Common myeloid progenitor, CD34-positive (primary cell): ENCODE measurements at regions not wholly inside any gene's neighbourhood (a gene's known extent, or its start where the extent isn't known, plus 50 kb on each side); places are given as distances from the start of the nearest gene placed in this dataset.
"Not testable (repeated sequence)": the region's sequence is repeated elsewhere in the genome, so short reads cannot be mapped to it uniquely, and the experiment has no call there.

Source experiments
- CTCF ChIA-PET: fragments of 350-600 bp; sonication (Branson Sonifier 250); formaldehyde crosslinking; loops from one replicate; lab custom pipeline; 2021; ENCODE audit warnings: antibody characterized with exemption; lab: Charles Lee
- POLR2A ChIA-PET: fragments of 350-600 bp; sonication (Branson Sonifier 250); formaldehyde crosslinking; loops from one replicate; lab custom pipeline; 2021; ENCODE audit warnings: antibody characterized with exemption; lab: Charles Lee
- DNase-seq, 3 donors: peaks; one replicate each; pipeline versions ENCODE4 v3.0.0 to v3.0.0-alpha.2; 2013
- H3K27ac ChIP-seq, 2 experiments: 1 replicate in 1 of 2; 2 replicates in 1 of 2; pipeline ENCODE4 v1.7.0; 2013; ENCODE audit warnings: inconsistent platforms in 2 of 2, low read length in 2 of 2, mild to moderate bottlenecking in 2 of 2, low read depth in 1 of 2, moderate library complexity in 1 of 2; ENCODE audit not compliant: severe bottlenecking in 2 of 2, insufficient read depth in 1 of 2, poor library complexity in 1 of 2
- H3K27me3 ChIP-seq, 5 experiments: replicated peaks in 2 of 5; 1 replicate in 3 of 5; 2 replicates in 2 of 5; pipeline versions ENCODE4 v1.6.1 to v1.7.0; 2013; ENCODE audit warnings: low read length in 4 of 5, mild to moderate bottlenecking in 2 of 5, moderate library complexity in 2 of 5, inconsistent platforms in 1 of 5; ENCODE audit not compliant: insufficient read depth in 5 of 5, control insufficient read depth in 4 of 5
- H3K36me3 ChIP-seq, 4 experiments: 1 replicate in 2 of 4; 2 replicates in 2 of 4; pipeline versions ENCODE4 v1.6.1 to v1.7.0; 2013; ENCODE audit warnings: low read length in 3 of 4, control low read depth in 1 of 4, mild to moderate bottlenecking in 1 of 4; ENCODE audit not compliant: control insufficient read depth in 4 of 4, insufficient read depth in 4 of 4
- H3K4me1 ChIP-seq, 4 experiments: 1 replicate in 3 of 4; 2 replicates in 1 of 4; pipeline versions ENCODE4 v1.6.1 to v1.7.1; 2013; ENCODE audit warnings: low read length in 3 of 4, mild to moderate bottlenecking in 3 of 4, control low read depth in 1 of 4, inconsistent platforms in 1 of 4, moderate library complexity in 1 of 4; ENCODE audit not compliant: control insufficient read depth in 4 of 4, insufficient read depth in 4 of 4; ENCODE audit errors: control extremely low read depth in 1 of 4
- H3K4me3 ChIP-seq, 7 experiments: 1 replicate in 4 of 7; 2 replicates in 3 of 7; pipeline versions ENCODE4 v1.5.1 to v1.7.0; 2013; ENCODE audit warnings: mild to moderate bottlenecking in 7 of 7, low read length in 6 of 7, moderate library complexity in 6 of 7, inconsistent platforms in 2 of 7, low read depth in 2 of 7, control low read depth in 1 of 7; ENCODE audit not compliant: insufficient read depth in 4 of 7, control insufficient read depth in 1 of 7; ENCODE audit errors: extremely low read depth in 1 of 7
- H3K9me3 ChIP-seq, 5 experiments: 1 replicate in 4 of 5; 2 replicates in 1 of 5; pipeline versions ENCODE4 v1.6.1 to v1.7.1; 2013; ENCODE audit warnings: low read length in 4 of 5, mild to moderate bottlenecking in 2 of 5, inconsistent platforms in 1 of 5, low read depth in 1 of 5, moderate library complexity in 1 of 5; ENCODE audit not compliant: control insufficient read depth in 4 of 5, insufficient read depth in 2 of 5; ENCODE audit errors: control extremely low read depth in 1 of 5
- WGBS: methylation state at CpG from one replicate; pipeline ENCODE4 v1.1.5; 2013; ENCODE audit not compliant: insufficient coverage; 5-methylcytosine and 5-hydroxymethylcytosine counted together

DNA sequence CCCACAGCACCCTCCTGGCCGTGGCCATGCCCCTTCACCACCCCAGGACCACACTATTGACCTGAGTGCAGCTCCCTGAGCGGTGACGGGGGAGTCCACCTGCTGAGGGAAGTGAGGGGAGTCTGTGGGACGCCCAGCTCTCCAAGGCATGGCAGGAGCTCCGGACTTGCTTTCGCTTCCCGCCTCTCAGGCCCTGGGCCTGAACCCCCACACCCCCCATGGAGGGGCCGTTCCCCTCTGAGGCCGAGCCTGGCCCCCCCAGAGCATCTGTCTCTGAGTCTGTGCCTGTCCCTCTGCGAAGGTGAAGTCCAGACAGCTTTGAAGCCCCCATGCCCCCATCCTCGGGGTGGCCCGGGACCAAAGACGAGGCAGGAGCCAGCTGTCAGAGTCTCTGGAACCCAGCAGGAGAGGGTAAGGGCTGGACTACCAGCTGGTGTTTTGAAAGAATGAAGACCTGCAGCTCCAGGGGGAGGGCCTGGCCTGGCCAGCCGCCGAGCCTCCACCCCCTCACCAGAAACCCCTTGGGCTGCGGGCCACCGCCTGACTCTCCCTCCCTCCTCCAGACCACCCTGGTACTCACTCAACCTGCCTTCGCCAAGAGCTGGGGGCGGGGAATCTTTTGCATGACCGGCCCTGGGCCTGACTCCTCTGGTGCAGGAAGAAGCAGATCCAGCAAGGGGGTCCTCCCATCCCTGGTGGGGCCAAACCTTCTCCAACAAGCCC is 114.0 kb downstream of the PDGFA start:
- H3K36me3 ChIP-seq: no peaks in the 10 kb centered on the region
- 92% methylated on average over 10 of the region's 20 CpGs for WGBS
- H3K9me3 ChIP-seq: peaks cover 0 to 3% (median 2%) of the 10 kb centered on the region in 5 experiments
- CTCF ChIA-PET: no interaction called here
- DNase-seq: no peak
- H3K4me3 ChIP-seq: no peak overlapping the region
- H3K27ac ChIP-seq: no peak overlapping the region
- H3K27me3 ChIP-seq: peaks cover 0 to 2% (median 0%) of the 10 kb centered on the region in 5 experiments
- POLR2A ChIA-PET: no interaction called here
- no peaks in the 10 kb centered on the region for H3K4me1 ChIP-seq

DNA sequence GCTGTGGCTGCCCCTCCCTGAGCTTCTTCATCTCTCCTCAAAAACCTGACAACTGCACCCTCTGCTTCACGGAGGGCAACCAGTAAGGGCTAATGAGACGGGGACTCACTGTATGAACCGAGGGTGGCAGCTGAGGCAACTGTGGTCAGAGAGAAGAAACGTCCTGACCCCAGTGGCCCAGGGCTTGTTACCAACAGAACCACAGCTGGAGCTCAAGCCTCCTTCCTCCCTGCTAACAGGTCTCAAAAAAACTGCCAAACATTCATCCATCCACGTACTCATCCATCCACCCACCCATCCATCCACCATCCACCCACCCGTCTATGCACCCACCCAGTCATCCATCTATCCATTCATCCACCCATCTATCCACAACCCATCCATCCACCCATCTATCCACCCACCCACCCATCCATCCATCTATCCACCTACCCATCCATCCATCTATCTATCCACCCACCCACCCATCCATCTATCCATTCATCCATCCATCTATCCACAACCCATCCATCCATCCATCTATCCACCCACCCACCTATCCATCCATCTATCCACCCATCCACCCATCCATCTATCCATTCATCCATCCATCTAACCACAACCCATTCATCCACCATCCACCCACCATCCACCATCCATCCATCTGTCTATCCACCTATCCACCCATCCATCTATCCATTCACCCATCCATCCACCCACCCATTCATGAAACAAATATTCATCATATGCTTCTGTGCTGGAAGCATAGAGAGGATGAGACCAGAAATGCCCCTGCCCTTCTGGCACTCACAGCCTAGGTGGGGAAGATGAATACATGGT is 111.7 kb downstream of the PDGFA start:
- no peak for DNase-seq
- Histone ChIP-seq H3K36me3 (no peaks in the 10 kb centered on the region), H3K4me3 (no peak overlapping the region), H3K4me1 (no peaks in the 10 kb centered on the region), H3K9me3 (no peaks in the 10 kb centered on the region), H3K27me3 (peaks cover 0 to 2% (median 0%) of the 10 kb centered on the region in 5 experiments), H3K27ac (no peak overlapping the region)
- CTCF ChIA-PET: no interaction called here
- POLR2A ChIA-PET: no interaction called here
- 85% methylated on average over 5 of the region's 6 CpGs for whole genome bisulfite sequencing

DNA sequence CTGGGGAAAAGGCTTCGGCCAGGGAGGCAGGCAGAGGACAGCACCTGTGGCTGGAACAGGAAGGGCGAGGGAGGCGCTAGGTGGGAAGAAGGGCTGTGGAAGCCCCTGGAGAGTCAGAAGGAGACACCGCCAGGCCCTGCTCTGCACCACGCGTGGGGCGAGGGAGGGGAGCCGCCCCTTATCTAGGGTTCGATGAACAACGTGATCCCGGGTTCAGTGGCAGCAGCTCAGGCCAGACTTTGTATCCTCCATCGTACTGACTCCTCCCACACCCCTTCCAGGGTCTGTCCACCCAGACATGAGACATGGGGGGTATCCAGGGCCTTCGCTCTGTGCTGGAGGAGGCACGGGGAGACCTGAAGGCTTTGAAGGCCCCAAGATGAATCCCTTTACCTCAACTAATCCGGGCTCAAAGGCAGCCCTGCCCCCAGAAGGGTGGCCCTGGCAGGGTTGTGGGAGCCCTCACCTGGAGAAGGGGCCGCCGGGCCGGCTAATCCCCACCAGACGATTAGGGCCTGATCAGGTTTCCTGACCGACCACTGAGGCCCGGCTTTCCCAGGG is 110.8 kb downstream of the PDGFA start:
- no peak for DNase-seq
- no peaks in the 10 kb centered on the region for H3K36me3 ChIP-seq
- H3K27me3 ChIP-seq: peaks cover 0 to 2% (median 0%) of the 10 kb centered on the region in 5 experiments
- H3K27ac ChIP-seq: no peak overlapping the region
- no peaks in the 10 kb centered on the region for H3K4me1 ChIP-seq
- 95% methylated on average over 12 of the region's 21 CpGs for WGBS
- no peaks in the 10 kb centered on the region for H3K9me3 ChIP-seq
- no peak overlapping the region for H3K4me3 ChIP-seq
- POLR2A ChIA-PET: no interaction called here
- CTCF ChIA-PET: no interaction called here

DNA sequence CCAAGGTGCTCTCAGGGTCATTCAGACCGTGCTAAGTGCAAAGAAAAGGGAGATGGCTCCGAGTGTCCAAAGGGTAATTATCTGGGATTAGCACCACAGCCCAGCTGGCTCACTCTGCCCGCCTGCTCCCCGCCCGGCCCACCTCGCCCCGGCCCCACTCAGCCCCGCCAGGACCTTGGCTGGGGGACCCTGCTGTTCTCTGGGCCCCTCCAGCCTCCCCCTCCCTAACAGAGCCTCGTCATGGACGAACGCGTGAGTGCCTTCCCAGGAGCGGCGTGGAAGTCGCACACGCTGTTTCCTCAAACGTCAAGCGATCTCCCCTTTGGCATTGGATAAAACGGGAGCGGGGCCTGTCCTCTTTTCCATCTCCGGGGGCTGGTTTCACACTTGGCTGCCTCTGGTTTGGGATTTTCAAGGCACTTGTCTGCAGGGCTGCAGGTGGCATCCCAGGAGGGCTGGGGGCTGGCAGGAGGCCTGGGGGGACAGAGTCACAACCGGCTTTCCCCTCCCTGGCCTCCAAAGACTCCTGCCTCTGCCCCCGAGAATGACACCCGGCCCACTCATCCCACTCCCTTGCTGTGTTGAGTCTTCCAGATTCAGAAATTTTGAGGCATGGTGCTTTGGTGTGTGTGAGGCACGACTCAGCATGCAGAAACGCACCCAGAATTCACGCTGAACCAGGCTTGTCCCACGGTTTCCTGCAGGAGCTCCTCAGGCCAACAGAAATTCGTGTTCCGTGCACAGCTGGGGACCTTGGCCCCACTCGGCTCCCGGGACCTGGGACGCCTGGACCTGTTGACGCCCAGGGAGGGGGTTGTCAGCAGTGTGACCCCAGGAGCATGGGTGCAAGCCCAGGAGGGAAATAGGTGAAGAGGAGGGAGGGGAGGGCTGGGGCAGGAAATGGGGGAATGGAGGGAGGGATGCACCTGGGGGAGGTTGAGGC is 110.0 kb downstream of the PDGFA start:
- H3K9me3 ChIP-seq: no peaks in the 10 kb centered on the region
- 77% methylated on average over 25 of the region's 34 CpGs for WGBS
- H3K4me3 ChIP-seq: no peak overlapping the region
- CTCF ChIA-PET: no interaction called here
- no peak overlapping the region for H3K27ac ChIP-seq
- H3K36me3 ChIP-seq: no peaks in the 10 kb centered on the region
- no peak for DNase-seq
- POLR2A ChIA-PET: interaction anchor here (0.9 kb wide), 1 partner anchor 11 kb away, joined by 3 read pairs; no protein-coding TSS in a partner anchor
- peaks cover 0 to 2% (median 0%) of the 10 kb centered on the region in 5 experiments for H3K27me3 ChIP-seq
- H3K4me1 ChIP-seq: no peaks in the 10 kb centered on the region

DNA sequence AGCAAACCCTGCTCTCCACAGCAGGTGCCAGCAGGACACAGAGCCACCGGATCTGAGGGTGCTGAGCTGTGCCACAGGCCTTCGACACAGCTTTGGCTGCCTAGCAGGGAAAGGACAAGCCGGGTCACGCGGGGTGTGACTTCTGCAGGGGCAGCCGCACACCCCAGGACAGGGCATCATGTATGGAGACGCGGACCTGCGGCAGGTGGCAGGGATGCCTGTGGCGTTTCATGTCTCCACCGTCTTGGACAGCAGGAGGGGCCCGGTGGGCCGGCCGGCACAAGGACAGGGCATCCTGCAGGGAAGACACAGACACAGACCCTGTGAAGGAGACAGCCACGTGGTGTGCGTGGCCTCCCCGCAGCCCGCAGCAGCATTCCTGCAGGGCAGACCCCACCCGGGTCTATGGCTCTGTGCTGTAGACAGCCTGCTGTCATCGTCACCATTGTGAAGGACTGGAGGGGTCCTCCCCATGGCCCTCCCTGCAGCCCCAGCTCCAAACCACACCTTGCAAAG is 109.2 kb downstream of the PDGFA start:
- H3K36me3 ChIP-seq: no peaks in the 10 kb centered on the region
- no peaks in the 10 kb centered on the region for H3K4me1 ChIP-seq
- POLR2A ChIA-PET: interaction anchor here (0.9 kb wide), 1 partner anchor 12 kb away, joined by 3 read pairs; no protein-coding TSS in a partner anchor
- no peak overlapping the region for H3K4me3 ChIP-seq
- no peaks in the 10 kb centered on the region for H3K27me3 ChIP-seq
- 96% methylated on average over 18 of the region's 20 CpGs for WGBS
- no peaks in the 10 kb centered on the region for H3K9me3 ChIP-seq
- no peak for DNase-seq
- CTCF ChIA-PET: no interaction called here
- H3K27ac ChIP-seq: no peak overlapping the region

DNA sequence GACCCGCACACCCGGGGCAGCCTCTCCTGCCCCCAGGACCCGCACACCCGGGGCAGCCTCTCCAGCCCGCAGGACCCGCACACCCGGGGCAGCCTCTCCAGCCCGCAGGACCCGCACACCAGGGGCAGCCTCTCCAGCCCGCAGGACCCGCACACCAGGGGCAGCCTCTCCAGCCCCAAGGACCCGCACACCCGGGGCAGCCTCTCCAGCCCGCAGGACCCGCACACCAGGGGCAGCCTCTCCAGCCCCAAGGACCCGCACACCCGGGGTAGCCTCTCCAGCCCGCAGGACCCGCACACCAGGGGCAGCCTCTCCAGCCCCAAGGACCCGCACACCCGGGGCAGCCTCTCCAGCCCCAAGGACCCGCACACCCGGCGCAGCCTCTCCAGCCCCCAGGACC is 108.5 kb downstream of the PDGFA start:
- WGBS: no CpG with 5 or more reads among the region's 24 CpGs
- H3K36me3 ChIP-seq, POLR2A ChIA-PET, CTCF ChIA-PET, H3K4me3 ChIP-seq, H3K27ac ChIP-seq, H3K27me3 ChIP-seq, H3K9me3 ChIP-seq, H3K4me1 ChIP-seq, DNase-seq: not testable (repeated sequence)
